Choroid plexus epithelial cell (primary cell): ENCODE measurements at regions not wholly inside any gene's neighbourhood (a gene's known extent, or its start where the extent isn't known, plus 50 kb on each side); places are given as distances from the start of the nearest gene placed in this dataset.

Experiments used
- DNase-seq: peaks from one replicate; pipeline ENCODE4 v3.0.0-alpha.2; 2010; ENCODE audit warnings: low read depth
- H3K4me3 ChIP-seq: 2 replicates; pipeline ENCODE4 v1.5.1; 2011; ENCODE audit warnings: low read depth, mild to moderate bottlenecking, control low read depth, low read length, moderate library complexity
- TF ChIP-seq, protein P1 (sequence below): conservative IDR thresholded peaks from 2 replicates; pipeline ENCODE4 v1.5.1; 2011; ENCODE audit warnings: low read depth, mild to moderate bottlenecking, control low read depth, inconsistent platforms, low read length, moderate library complexity

DNA sequence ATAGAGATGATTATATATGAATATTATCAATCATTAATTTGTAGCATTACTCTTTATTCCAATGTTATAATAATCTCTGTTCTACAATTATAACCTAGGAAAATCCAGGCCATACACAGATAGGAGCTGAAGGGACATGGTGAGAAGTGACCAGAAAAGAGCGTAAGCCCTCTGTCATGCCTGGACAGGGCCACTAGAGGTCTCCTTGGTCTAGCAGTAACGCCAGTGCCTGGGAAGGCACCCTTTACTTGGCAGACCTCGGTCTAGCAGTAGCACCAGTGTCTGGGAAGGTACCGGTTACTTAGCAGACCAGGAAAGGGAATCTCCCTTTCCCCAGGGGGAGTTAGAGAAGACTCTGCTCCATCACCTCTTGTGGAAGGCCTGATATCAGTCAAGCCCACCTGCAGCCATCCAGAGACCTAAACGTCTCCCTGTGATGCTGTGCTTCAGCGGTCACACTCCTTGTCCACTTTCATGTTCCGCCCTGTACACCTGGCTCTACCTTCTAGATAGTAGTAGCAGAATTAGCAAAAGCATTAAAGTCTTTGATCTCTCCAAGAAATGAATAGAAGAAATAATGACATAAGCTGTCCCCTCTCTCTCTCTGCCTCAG is 447.5 kb upstream of the FSIP2 start:
- peak; percentile 64 for DNase-seq
- TF ChIP-seq, protein P1, sequence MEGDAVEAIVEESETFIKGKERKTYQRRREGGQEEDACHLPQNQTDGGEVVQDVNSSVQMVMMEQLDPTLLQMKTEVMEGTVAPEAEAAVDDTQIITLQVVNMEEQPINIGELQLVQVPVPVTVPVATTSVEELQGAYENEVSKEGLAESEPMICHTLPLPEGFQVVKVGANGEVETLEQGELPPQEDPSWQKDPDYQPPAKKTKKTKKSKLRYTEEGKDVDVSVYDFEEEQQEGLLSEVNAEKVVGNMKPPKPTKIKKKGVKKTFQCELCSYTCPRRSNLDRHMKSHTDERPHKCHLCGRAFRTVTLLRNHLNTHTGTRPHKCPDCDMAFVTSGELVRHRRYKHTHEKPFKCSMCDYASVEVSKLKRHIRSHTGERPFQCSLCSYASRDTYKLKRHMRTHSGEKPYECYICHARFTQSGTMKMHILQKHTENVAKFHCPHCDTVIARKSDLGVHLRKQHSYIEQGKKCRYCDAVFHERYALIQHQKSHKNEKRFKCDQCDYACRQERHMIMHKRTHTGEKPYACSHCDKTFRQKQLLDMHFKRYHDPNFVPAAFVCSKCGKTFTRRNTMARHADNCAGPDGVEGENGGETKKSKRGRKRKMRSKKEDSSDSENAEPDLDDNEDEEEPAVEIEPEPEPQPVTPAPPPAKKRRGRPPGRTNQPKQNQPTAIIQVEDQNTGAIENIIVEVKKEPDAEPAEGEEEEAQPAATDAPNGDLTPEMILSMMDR = peak; percentile 76
- no peak overlapping the region for H3K4me3 ChIP-seq

GRCh38 chr2:185299867-185300266 is 438.7 kb upstream of the FSIP2 start:
- TF ChIP-seq, protein P1 = no peak

GRCh38 chr2:185306119-185306518 is 432.5 kb upstream of the FSIP2 start:
- TF ChIP-seq, protein P1 = no peak
- DNase-seq = no peak
- no peak overlapping the region for H3K4me3 ChIP-seq

More at GRCh38 chr2:185299867-185300266, 438.7 kb upstream of the FSIP2 start:
- H3K4me3 ChIP-seq = no peak overlapping the region
- DNase-seq = no peak

- DNase-seq = no peak
- TF ChIP-seq, protein P1 = no peak
- no peak overlapping the region for H3K4me3 ChIP-seq
Observed at GRCh38 chr2:185316383-185316782, 422.2 kb upstream of the FSIP2 start.

GRCh38 chr2:185318271-185318724 is 420.3 kb upstream of the FSIP2 start:
- H3K4me3 ChIP-seq = no peak overlapping the region
- TF ChIP-seq, protein P1 = no peak
- DNase-seq = no peak

DNA sequence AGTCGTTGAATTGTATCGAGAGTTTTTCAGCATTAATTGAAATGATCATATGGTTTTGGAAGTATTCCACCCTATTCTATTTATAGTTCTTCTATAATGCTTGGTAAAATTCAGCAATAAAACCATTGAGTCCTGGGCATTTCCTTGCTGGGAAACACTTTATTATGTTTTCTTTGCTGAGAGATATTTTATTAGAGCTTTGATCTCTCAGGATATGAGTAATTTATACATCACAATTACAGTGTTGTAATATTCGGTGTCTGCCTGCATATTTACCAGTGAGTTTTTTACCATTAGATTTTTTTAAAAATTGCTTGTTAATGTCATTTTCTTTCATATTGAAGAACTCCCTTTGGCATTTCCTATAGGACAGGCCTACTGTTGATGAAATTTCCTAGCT is 402.7 kb upstream of the FSIP2 start:
- no peak overlapping the region for H3K4me3 ChIP-seq
- DNase-seq = no peak
- TF ChIP-seq, protein P1 = no peak

DNA sequence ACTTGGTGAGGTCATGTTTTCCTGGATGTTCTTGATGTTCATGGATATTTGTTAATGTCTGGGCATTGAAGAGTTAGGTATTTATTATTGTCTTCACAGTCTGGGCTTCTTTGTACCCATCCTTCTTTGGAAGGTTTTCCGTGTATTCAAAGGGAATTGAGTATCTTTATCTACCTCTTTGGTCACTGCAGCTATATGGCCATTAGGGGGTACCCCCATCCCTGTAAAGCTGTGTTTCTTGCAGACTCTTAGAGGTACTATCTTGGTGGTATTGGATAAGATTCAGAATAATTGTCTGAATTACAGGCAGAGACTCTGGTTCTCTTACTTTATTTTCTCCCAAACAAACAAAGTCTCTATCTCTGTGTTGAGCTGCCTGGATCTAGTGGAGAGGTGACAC is 401.6 kb upstream of the FSIP2 start:
- no peak for DNase-seq
- no peak overlapping the region for H3K4me3 ChIP-seq
- TF ChIP-seq, protein P1 = no peak
